ENCODE measurements at regions not wholly inside any gene's neighbourhood (a gene's known extent, or its start where the extent isn't known, plus 50 kb on each side); places are given as distances from the start of the nearest gene placed in this dataset.

DNA sequence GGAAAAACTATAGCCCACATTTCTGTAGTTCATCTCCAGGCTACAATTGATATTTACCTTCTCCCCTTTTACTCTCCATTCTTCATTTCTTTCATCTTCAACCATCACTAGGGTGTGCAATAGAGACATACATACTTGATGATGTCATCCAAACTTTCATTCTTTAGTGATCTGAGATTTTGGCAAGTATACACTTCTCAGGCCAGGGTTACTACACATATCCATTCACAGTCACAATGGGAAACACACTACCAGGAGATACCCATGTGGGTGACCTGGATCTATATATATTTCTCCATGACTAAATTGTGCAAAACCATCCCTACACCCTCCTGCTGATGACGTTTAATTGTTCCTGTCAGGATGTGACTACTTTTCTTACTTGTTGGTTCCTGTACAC lies 769.5 kb upstream of the DPPA4 start:
- DNase-seq (ENCODE audit: low read depth): no peak

DNA sequence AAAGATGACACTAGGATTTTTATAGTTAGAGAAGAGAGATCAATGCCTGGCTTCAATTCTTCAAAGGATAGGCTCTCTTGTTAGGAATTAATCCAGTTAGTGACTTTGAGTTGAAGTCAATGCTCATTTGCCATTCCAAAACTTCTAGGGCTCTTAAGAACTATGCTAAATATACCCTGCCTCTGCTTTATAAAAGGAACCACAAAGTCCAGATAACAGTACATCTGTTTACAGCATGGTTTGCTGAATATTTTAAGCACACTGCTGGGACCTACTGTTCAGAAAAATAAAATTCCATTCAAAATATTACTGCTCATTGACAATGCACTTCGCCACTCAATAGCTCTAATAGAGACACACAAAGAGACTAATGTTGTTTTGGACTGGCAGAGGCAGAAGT lies 786.6 kb upstream of the DPPA4 start:
- no peak for DNase-seq (ENCODE audit: low read depth)

GRCh38 chr3:110126065-110126464 lies 788.7 kb upstream of the DPPA4 start:
- DNase-seq (ENCODE audit: low read depth): no peak

GRCh38 chr3:110133971-110134370 lies 796.6 kb upstream of the DPPA4 start:
- DNase-seq (ENCODE audit: low read depth): no peak

GRCh38 chr3:110139048-110139447 lies 801.7 kb upstream of the DPPA4 start:
- no peak for DNase-seq (ENCODE audit: low read depth)

DNA sequence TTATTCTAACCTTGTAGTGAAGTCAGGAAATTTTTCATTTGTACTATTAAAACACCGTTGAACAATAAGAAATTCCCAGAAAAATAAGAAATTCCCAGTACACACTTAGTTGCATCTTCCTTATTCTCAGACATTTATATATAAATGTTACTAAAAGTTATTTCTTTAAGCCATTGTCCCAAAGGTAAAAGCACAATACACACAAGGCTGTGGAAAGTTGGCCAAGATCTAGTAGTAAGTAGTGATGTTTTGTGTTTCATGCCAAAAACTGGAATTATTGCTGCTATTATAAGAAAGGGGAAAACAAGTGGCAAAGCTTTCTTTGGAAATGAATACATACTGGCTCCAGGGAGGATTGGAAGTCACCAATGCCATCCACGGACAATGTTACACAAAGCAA lies 802.5 kb upstream of the DPPA4 start:
- no peak for DNase-seq (ENCODE audit: low read depth)

- DNase-seq (ENCODE audit: low read depth): no peak
Measured at GRCh38 chr3:110149763-110150162, 812.4 kb upstream of the DPPA4 start.

- DNase-seq (ENCODE audit: low read depth): no peak
Measured at GRCh38 chr3:110157221-110157620, 819.9 kb upstream of the DPPA4 start.

GRCh38 chr3:110164632-110165369 lies 827.5 kb upstream of the DPPA4 start:
- DNase-seq (ENCODE audit: low read depth): no peak

- no peak for DNase-seq (ENCODE audit: low read depth)
Measured at GRCh38 chr3:110165370-110165743, 828.0 kb upstream of the DPPA4 start.

- DNase-seq (ENCODE audit: low read depth): no peak
Measured at GRCh38 chr3:110165753-110166152, 828.4 kb upstream of the DPPA4 start.

GRCh38 chr3:110166791-110167190 lies 829.4 kb upstream of the DPPA4 start:
- DNase-seq (ENCODE audit: low read depth): no peak

- no peak for DNase-seq (ENCODE audit: low read depth)
Measured at GRCh38 chr3:110174908-110175307, 837.6 kb upstream of the DPPA4 start.

GRCh38 chr3:110178965-110179364 lies 841.6 kb upstream of the DPPA4 start:
- no peak for DNase-seq (ENCODE audit: low read depth)

DNA sequence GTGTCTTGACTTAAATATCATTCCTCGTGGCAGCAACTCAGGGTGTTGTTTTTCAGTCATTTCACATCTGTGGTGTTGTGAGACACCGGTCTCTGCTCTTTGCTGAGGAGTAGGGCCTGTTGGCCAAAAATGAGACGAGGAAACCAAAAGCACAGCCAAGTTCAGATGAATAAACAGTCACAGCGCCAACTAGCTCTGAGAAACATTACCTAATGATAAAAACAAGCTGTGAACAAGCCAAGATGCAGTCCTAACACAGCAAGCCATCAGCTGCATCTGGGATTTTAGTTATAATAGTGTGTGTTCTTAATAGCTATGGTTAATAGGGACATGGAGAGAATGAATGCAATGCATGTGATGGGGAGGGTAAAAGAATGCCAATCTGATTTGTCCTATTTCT lies 843.4 kb upstream of the DPPA4 start:
- no peak for DNase-seq (ENCODE audit: low read depth)

GRCh38 chr3:110181226-110181625 lies 843.9 kb upstream of the DPPA4 start:
- no peak for DNase-seq (ENCODE audit: low read depth)

- no peak for DNase-seq (ENCODE audit: low read depth)
Measured at GRCh38 chr3:110184536-110184935, 847.2 kb upstream of the DPPA4 start.

DNA sequence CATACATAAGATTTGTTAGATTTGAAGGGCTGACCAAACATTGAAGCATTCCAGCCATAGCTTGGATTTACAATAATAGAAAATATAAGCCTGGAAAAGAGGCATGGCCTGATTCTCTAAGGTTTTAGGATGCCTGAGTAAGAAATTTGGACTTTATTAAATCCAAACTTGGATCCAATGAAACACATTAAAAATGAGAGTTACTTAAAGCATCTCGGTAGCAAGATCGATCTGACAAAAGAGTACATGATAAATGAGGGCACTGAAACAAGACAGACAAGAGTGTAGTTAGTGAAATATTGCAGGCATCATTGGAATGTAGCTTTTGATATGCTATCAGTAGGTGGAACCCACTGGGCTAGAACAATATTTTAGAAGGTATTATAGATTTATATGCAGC lies 855.7 kb upstream of the DPPA4 start:
- no peak for DNase-seq (ENCODE audit: low read depth)

DNA sequence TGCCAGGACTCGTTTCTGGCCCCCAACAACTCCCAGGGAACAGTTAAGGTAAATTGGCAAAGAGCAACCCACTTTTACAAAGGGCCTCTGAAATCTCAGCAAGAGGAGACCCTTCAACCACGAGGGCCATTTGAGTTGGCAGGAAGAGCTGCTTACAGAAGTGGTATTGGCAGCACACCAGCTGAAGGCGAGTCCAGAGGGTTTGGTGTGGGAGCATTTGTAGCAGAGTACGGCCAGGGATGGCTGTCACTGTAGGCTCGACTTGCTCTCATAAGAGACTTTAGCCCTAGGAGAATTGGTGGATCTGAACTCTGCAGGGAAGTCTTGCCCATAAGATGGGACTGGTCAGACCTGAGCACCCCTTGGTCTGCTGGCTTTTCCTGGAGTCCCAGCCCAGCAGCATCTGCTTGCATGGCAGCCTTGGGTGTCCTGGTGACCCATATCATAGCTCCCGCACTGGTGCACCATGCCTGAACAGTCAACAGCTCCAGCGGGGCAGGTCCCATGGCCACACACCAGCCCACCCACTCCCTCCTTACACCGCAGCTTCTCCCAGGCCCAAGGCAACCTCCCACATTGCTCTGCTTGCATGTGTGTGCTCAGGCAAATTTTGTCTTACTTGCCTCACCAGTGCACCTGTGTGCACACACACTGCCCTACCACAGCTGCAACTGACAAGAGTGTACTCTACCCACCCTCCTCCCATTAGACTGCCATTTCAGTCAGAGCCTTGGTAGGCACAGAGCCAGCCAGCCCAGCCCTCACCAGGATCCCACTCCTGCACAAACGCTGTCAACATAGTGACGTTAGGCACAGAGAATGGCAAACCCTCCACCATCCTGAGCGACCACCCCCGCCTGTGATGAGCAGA lies 861.6 kb upstream of the DPPA4 start:
- DNase-seq (ENCODE audit: low read depth): no peak

GRCh38 chr3:110199588-110199943 lies 862.2 kb upstream of the DPPA4 start:
- DNase-seq (ENCODE audit: low read depth): no peak

DNA sequence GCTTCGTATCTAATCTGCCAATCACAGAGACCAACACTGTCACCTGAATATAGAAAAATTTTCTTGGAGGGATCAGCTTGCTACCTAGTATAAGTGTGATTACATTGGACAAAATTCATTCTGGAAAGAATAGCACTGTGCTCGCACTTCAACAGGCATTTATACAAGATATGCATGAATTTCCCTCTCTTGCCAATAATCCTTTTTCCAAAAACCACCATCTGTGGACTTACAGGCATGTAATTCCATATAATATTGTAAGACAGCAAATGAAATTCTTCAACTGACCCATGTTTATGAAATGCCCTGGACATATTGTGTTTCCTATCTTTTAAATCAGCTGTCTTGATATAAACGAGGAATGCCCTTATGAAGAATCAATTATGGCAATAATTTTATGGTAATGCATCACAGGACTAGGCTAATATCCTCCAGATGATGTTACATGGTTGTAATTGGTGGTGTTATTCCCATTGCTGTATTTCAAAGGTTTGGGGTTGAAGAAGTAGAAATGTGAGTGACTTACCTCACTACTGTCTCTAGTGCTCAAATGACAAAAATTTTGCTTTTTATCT lies 861.4 kb upstream of the NECTIN3 start:
- no peak for DNase-seq (ENCODE audit: low read depth)

GRCh38 chr3:110226645-110227044 lies 845.0 kb upstream of the NECTIN3 start:
- DNase-seq (ENCODE audit: low read depth): no peak

- no peak for DNase-seq (ENCODE audit: low read depth)
Measured at GRCh38 chr3:110227991-110228390, 843.6 kb upstream of the NECTIN3 start.
